ENCODE measurements at regions not wholly inside any gene's neighbourhood (a gene's known extent, or its start where the extent isn't known, plus 50 kb on each side); places are given as distances from the start of the nearest gene placed in this dataset.

DNA sequence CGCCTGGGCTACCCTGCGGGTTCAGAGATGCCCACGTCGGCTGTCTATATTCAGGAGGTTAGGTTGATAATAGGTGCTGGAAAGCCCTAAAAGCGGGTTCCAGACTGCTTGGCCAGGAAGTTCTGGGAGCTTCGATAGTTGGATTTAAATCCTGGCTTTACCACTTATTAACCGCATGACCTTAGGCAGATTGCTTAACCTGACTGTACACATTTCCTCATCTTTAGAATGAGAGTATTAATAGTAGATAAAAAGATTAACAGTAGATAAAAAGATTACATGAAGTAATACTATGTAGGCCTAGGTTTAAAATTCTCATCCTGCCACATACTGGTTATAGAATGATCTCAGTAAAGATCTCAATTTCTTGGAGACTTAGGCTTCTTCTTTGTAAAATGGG lies 75.0 kb upstream of the ESX1 start:
- H2BK120ac ChIP-seq (replicated peaks; ENCODE audit: low read depth, low read length): no peak overlapping the region

More for the DNA sequence above, 75.0 kb upstream of the ESX1 start:
- Histone ChIP-seq H3K18ac (ENCODE audit: extremely low read depth, low read length) (no peak overlapping the region), H3K14ac (ENCODE audit: insufficient read length) (no peak overlapping the region), H2BK20ac (ENCODE audit: low read length) (no peak overlapping the region), H2BK12ac (ENCODE audit: low read depth, low read length) (no peak overlapping the region), H3K36me3 (ENCODE audit: control insufficient read depth in 2 of 4, insufficient read depth in 4 of 4, low read length in 3 of 4) (no peaks in the 10 kb centered on the region), H3K4ac (replicated peaks; ENCODE audit: insufficient read length, low read depth, low read length) (no peak overlapping the region), H2AK5ac (ENCODE audit: low read depth, low read length) (no peak overlapping the region), H3K27me3 (replicated peaks in 1 of 4; ENCODE audit: control insufficient read depth in 3 of 4, extremely low read depth in 1 of 4, insufficient read depth in 3 of 4, low read length in 3 of 4) (no peaks in the 10 kb centered on the region), H2AFZ (ENCODE audit: low read length) (no peak overlapping the region), H3K79me2 (ENCODE audit: control insufficient read depth in 1 of 2, insufficient read depth in 2 of 2, low read length in 2 of 2) (no peaks in the 10 kb centered on the region), H3K23ac (ENCODE audit: insufficient read length) (no peak overlapping the region), H3K79me1 (ENCODE audit: low read depth, low read length) (no peaks in the 10 kb centered on the region), H2BK15ac (ENCODE audit: low read length) (no peak overlapping the region), H3K27ac (ENCODE audit: low read depth, low read length) (no peak overlapping the region), H4K91ac (replicated peaks; ENCODE audit: insufficient read length, low read length) (no peak overlapping the region), H3K23me2 (ENCODE audit: low read depth, low read length) (no peaks in the 10 kb centered on the region), H3K4me3 (ENCODE audit: extremely low read depth in 1 of 4, insufficient read depth in 2 of 4, low read depth in 3 of 4, low read length in 4 of 4) (no peak overlapping the region), H4K8ac (ENCODE audit: extremely low read depth, insufficient read depth, low read length) (no peak overlapping the region), H3K4me2 (ENCODE audit: insufficient read depth in 1 of 2, low read depth in 2 of 2, low read length in 2 of 2) (no peak overlapping the region), H3K56ac (replicated peaks; ENCODE audit: insufficient read length, low read depth, low read length) (no peak overlapping the region), H4K5ac (ENCODE audit: insufficient read length, low read depth, low read length) (no peak overlapping the region), H4K20me1 (replicated peaks in 1 of 2; ENCODE audit: control insufficient read depth in 1 of 2, insufficient read depth in 2 of 2, low read length in 2 of 2) (no peaks in the 10 kb centered on the region), H3K9me3 (ENCODE audit: insufficient read depth in 2 of 2, low read depth in 1 of 2, low read length in 1 of 2) (no peaks in the 10 kb centered on the region), H3K4me1 (replicated peaks in 1 of 4; ENCODE audit: control insufficient read depth in 3 of 4, insufficient read depth in 4 of 4, low read length in 3 of 4) (no peaks in the 10 kb centered on the region), H3K9ac (replicated peaks in 1 of 4; ENCODE audit: extremely low read depth in 1 of 4, low read depth in 3 of 4, low read length in 3 of 4) (no peak overlapping the region), H2BK5ac (ENCODE audit: low read depth, low read length) (no peak overlapping the region)
- FAIRE-seq: no peak
- POLR2A ChIA-PET (ENCODE audit: partially characterized antibody): no interaction called here
- no peak for DNase-seq (ENCODE audit: low read depth in 1 of 2, low spot score in 2 of 2)
- CTCF ChIA-PET (ENCODE audit: partially characterized antibody): no interaction called here
- TF ChIP-seq SIN3A (conservative IDR thresholded peaks at IDR 0.05 in 1 of 2, IDR thresholded peaks at IDR 0.05 in 1 of 2; ENCODE audit: low read depth in 1 of 2, low read length in 2 of 2): no peak
- TF ChIP-seq, protein P1, sequence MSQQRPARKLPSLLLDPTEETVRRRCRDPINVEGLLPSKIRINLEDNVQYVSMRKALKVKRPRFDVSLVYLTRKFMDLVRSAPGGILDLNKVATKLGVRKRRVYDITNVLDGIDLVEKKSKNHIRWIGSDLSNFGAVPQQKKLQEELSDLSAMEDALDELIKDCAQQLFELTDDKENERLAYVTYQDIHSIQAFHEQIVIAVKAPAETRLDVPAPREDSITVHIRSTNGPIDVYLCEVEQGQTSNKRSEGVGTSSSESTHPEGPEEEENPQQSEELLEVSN (IDR thresholded peaks at IDR 0.05): no peak
- no peak for TF ChIP-seq POLR2AphosphoS5 (IDR thresholded peaks at IDR 0.05; ENCODE audit: low read depth, low read length)
- TF ChIP-seq TEAD4 (IDR thresholded peaks at IDR 0.05; ENCODE audit: low read depth, low read length): no peak
- no peak for TF ChIP-seq BRCA1 (IDR thresholded peaks at IDR 0.05; ENCODE audit: low read depth, low read length)
- TF ChIP-seq TAF1 (IDR thresholded peaks at IDR 0.05; ENCODE audit: low read depth, low read length): no peak
- no peak for TF ChIP-seq SRF (IDR thresholded peaks at IDR 0.05; ENCODE audit: low read depth, low read length)
- WGBS, 2 experiments (ENCODE audit: extremely low coverage in 1 of 2, insufficient coverage in 1 of 2, insufficient read length in 1 of 2, insufficient replicate concordance in 2 of 2, low coverage in 1 of 2, low lambda C conversion rate in 2 of 2, missing lambda C conversion rate in 1 of 2): 91% methylated on average over 7 of the region's 7 CpGs; no CpG with 5 or more reads in 1 of the 2 experiments

Measured in H1 (cell line).